Osteoblast (primary cell): ENCODE measurements at regions not wholly inside any gene's neighbourhood (a gene's known extent, or its start where the extent isn't known, plus 50 kb on each side); places are given as distances from the start of the nearest gene placed in this dataset.

Source experiments
- DNase-seq: peaks from one replicate; pipeline ENCODE4 v3.0.0; 2011; ENCODE audit warnings: low spot score, mixed read lengths; ENCODE audit not compliant: insufficient read length; ENCODE audit errors: missing footprints
- H2AFZ ChIP-seq: 2 replicates; pipeline ENCODE4 v1.6.0; 2011; ENCODE audit warnings: mild to moderate bottlenecking, low read length
- H3K27ac ChIP-seq: 2 replicates; pipeline ENCODE4 v1.5.1; 2011; ENCODE audit warnings: mild to moderate bottlenecking, low read depth, low read length, moderate library complexity
- H3K27me3 ChIP-seq: 2 replicates; pipeline ENCODE4 v1.6.0; 2012; ENCODE audit warnings: mild to moderate bottlenecking, control low read depth, inconsistent platforms, low read length, moderate library complexity; ENCODE audit not compliant: insufficient read depth
- H3K36me3 ChIP-seq: 2 replicates; pipeline ENCODE4 v1.5.1; 2011; ENCODE audit warnings: mild to moderate bottlenecking, low read length, control low read depth, moderate library complexity; ENCODE audit not compliant: insufficient read depth
- H3K4me1 ChIP-seq: 2 replicates; pipeline ENCODE4 v1.5.1; 2011; ENCODE audit warnings: mild to moderate bottlenecking, low read length, control low read depth, moderate library complexity; ENCODE audit not compliant: insufficient read depth
- H3K4me2 ChIP-seq: 2 replicates; pipeline ENCODE4 v1.6.0; 2011; ENCODE audit warnings: mild to moderate bottlenecking, low read length; ENCODE audit not compliant: insufficient read depth
- H3K4me3 ChIP-seq: fragments of 200-600 bp; sonication (generic); 3 replicates; pipeline ENCODE4 v1.5.1; 2012; ENCODE audit warnings: mild to moderate bottlenecking, low read length, inconsistent platforms; ENCODE audit not compliant: insufficient read depth
- H3K79me2 ChIP-seq: 2 replicates; pipeline ENCODE4 v1.6.0; 2012; ENCODE audit warnings: mild to moderate bottlenecking, low read length, control low read depth, inconsistent platforms; ENCODE audit not compliant: insufficient read depth
- H3K9me3 ChIP-seq: 2 replicates; pipeline ENCODE4 v1.5.1; 2011; ENCODE audit warnings: low read depth, low read length, control low read depth
- H4K20me1 ChIP-seq: 2 replicates; pipeline ENCODE4 v1.6.0; 2012; ENCODE audit warnings: mild to moderate bottlenecking, low read length, control low read depth; ENCODE audit not compliant: insufficient read depth
- CTCF ChIP-seq: IDR thresholded peaks from 2 replicates; pipeline ENCODE4 v1.5.1; 2011; ENCODE audit warnings: mild to moderate bottlenecking, low read depth, low read length, moderate library complexity; ENCODE audit errors: extremely low read depth

- Histone ChIP-seq H3K36me3 (no peaks in the 10 kb centered on the region), H3K9me3 (no peaks in the 10 kb centered on the region), H3K4me3 (no peak overlapping the region), H3K27me3 (no peaks in the 10 kb centered on the region), H2AFZ (no peak overlapping the region), H3K79me2 (no peaks in the 10 kb centered on the region), H3K4me2 (no peak overlapping the region), H4K20me1 (no peaks in the 10 kb centered on the region), H3K4me1 (no peaks in the 10 kb centered on the region), H3K27ac (no peak overlapping the region)
- TF ChIP-seq CTCF: no peak
- DNase-seq: no peak
These were observed 205.4 kb upstream of the ITGA1 start for GRCh38 chr5:52582313-52582712.

GRCh38 chr5:52587131-52587530 lies 200.6 kb upstream of the ITGA1 start:
- H3K4me3 ChIP-seq: no peak overlapping the region

GRCh38 chr5:52597625-52598024 lies 190.1 kb upstream of the ITGA1 start:
- no peaks in the 10 kb centered on the region for H3K4me1 ChIP-seq
- H3K27ac ChIP-seq: no peak overlapping the region
- no peak overlapping the region for H3K4me2 ChIP-seq
- no peak overlapping the region for H3K4me3 ChIP-seq
- H3K27me3 ChIP-seq: no peaks in the 10 kb centered on the region
- H3K36me3 ChIP-seq: no peaks in the 10 kb centered on the region
- no peaks in the 10 kb centered on the region for H3K79me2 ChIP-seq
- no peak for TF ChIP-seq CTCF
- no peak for DNase-seq
- no peaks in the 10 kb centered on the region for H4K20me1 ChIP-seq
- H3K9me3 ChIP-seq: no peaks in the 10 kb centered on the region
- H2AFZ ChIP-seq: no peak overlapping the region

More at GRCh38 chr5:52587131-52587530, 200.6 kb upstream of the ITGA1 start:
- Histone ChIP-seq H3K27ac (no peak overlapping the region), H3K27me3 (no peaks in the 10 kb centered on the region), H3K4me1 (no peaks in the 10 kb centered on the region), H2AFZ (no peak overlapping the region), H3K79me2 (no peaks in the 10 kb centered on the region), H3K9me3 (no peaks in the 10 kb centered on the region), H3K36me3 (no peaks in the 10 kb centered on the region), H3K4me2 (no peak overlapping the region), H4K20me1 (no peaks in the 10 kb centered on the region)
- no peak for DNase-seq
- TF ChIP-seq CTCF: no peak

- H2AFZ ChIP-seq: no peak overlapping the region
- H3K4me2 ChIP-seq: no peak overlapping the region
- no peaks in the 10 kb centered on the region for H3K27me3 ChIP-seq
- H3K9me3 ChIP-seq: no peaks in the 10 kb centered on the region
- H3K36me3 ChIP-seq: no peaks in the 10 kb centered on the region
- H3K4me3 ChIP-seq: no peak overlapping the region
- H3K27ac ChIP-seq: no peak overlapping the region
- no peaks in the 10 kb centered on the region for H3K4me1 ChIP-seq
- H3K79me2 ChIP-seq: no peaks in the 10 kb centered on the region
- no peak for TF ChIP-seq CTCF
- DNase-seq: no peak
- no peaks in the 10 kb centered on the region for H4K20me1 ChIP-seq
These were observed 188.7 kb upstream of the ITGA1 start for GRCh38 chr5:52598968-52599367.
